GM12891 (cell line): ENCODE measurements at regions not wholly inside any gene's neighbourhood (a gene's known extent, or its start where the extent isn't known, plus 50 kb on each side); places are given as distances from the start of the nearest gene placed in this dataset.

ENCODE experiments used
- POLR2A ChIP-seq: IDR thresholded peaks from 2 replicates; pipeline ENCODE4 v1.6.1; 2011; ENCODE audit warnings: low read depth, low read length, control low read depth
- POLR2AphosphoS5 ChIP-seq: IDR thresholded peaks from 2 replicates; pipeline ENCODE4 v1.6.1; 2011; ENCODE audit warnings: low read depth, low read length, control low read depth

GRCh38 chr4:96407738-96408463 is 568.0 kb downstream of the PDHA2 start:
- TF ChIP-seq POLR2AphosphoS5 (no peak), POLR2A (no peak)
